ENCODE measurements at regions not wholly inside any gene's neighbourhood (a gene's known extent, or its start where the extent isn't known, plus 50 kb on each side); places are given as distances from the start of the nearest gene placed in this dataset.

DNA sequence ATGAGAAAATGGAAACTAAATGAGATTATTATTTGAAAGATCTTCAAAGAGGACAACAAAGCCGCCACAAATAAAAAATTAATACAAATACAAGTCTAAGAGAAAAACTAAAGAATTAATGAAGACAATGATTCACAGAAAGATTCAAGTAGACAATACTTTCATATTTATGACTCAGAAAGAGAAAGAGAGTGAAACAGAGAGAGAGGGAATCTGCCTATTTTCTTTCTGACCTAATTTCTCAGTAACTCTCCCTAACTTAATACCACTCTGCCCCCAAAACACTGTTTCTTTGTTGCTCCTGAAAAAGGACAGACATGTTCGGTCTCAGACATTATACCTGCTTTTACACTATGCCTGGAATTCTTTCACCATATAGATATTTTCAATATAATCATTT, 259.1 kb downstream of the SLC6A15 start:
- Histone ChIP-seq H2BK20ac (ENCODE audit: low read length) (no peak overlapping the region), H4K5ac (ENCODE audit: insufficient read length, low read depth, low read length) (no peak overlapping the region), H4K20me1 (replicated peaks in 1 of 2; ENCODE audit: control insufficient read depth in 1 of 2, insufficient read depth in 2 of 2, low read length in 2 of 2) (no peaks in the 10 kb centered on the region), H3K23ac (ENCODE audit: insufficient read length) (no peak overlapping the region), H2AK5ac (ENCODE audit: low read depth, low read length) (no peak overlapping the region), H3K4me3 (ENCODE audit: extremely low read depth in 1 of 4, insufficient read depth in 2 of 4, low read depth in 3 of 4, low read length in 4 of 4) (no peak overlapping the region), H3K27ac (ENCODE audit: low read depth, low read length) (no peak overlapping the region), H3K56ac (replicated peaks; ENCODE audit: insufficient read length, low read depth, low read length) (no peak overlapping the region), H3K4me1 (replicated peaks in 1 of 4; ENCODE audit: control insufficient read depth in 3 of 4, insufficient read depth in 4 of 4, low read length in 3 of 4) (no peaks in the 10 kb centered on the region), H4K91ac (replicated peaks; ENCODE audit: insufficient read length, low read length) (no peak overlapping the region), H2BK120ac (replicated peaks; ENCODE audit: low read depth, low read length) (no peak overlapping the region), H2BK15ac (ENCODE audit: low read length) (no peak overlapping the region), H2BK12ac (ENCODE audit: low read depth, low read length) (no peak overlapping the region), H3K18ac (ENCODE audit: extremely low read depth, low read length) (no peak overlapping the region), H2AFZ (ENCODE audit: low read length) (no peak overlapping the region), H3K27me3 (replicated peaks in 1 of 4; ENCODE audit: control insufficient read depth in 3 of 4, extremely low read depth in 1 of 4, insufficient read depth in 3 of 4, low read length in 3 of 4) (no peaks in the 10 kb centered on the region), H3K36me3 (ENCODE audit: control insufficient read depth in 2 of 4, insufficient read depth in 4 of 4, low read length in 3 of 4) (no peaks in the 10 kb centered on the region), H3K79me2 (ENCODE audit: control insufficient read depth in 1 of 2, insufficient read depth in 2 of 2, low read length in 2 of 2) (no peaks in the 10 kb centered on the region), H3K14ac (ENCODE audit: insufficient read length) (no peak overlapping the region), H3K4me2 (ENCODE audit: insufficient read depth in 1 of 2, low read depth in 2 of 2, low read length in 2 of 2) (no peak overlapping the region), H3K9ac (replicated peaks in 1 of 4; ENCODE audit: extremely low read depth in 1 of 4, low read depth in 3 of 4, low read length in 3 of 4) (no peak overlapping the region), H2BK5ac (ENCODE audit: low read depth, low read length) (no peak overlapping the region), H3K23me2 (ENCODE audit: low read depth, low read length) (no peaks in the 10 kb centered on the region; the same call in 1 of the 2 replicates), H3K79me1 (ENCODE audit: low read depth, low read length) (no peaks in the 10 kb centered on the region), H3K4ac (replicated peaks; ENCODE audit: insufficient read length, low read depth, low read length) (no peak overlapping the region), H4K8ac (ENCODE audit: extremely low read depth, insufficient read depth, low read length) (no peak overlapping the region), H3K9me3 (ENCODE audit: insufficient read depth in 2 of 2, low read depth in 1 of 2, low read length in 1 of 2) (no peaks in the 10 kb centered on the region)
- TF ChIP-seq SIRT6 (IDR thresholded peaks at IDR 0.05; ENCODE audit: low read length) (no peak), EGR1 (IDR thresholded peaks at IDR 0.05; ENCODE audit: borderline replicate concordance, low read depth, low read length) (no peak), YY1 (IDR thresholded peaks at IDR 0.05; ENCODE audit: low read depth, low read length) (no peak), ZNF274 (IDR thresholded peaks at IDR 0.05; ENCODE audit: borderline replicate concordance, extremely low read depth, low read length) (no peak), SIX5 (IDR thresholded peaks at IDR 0.05; ENCODE audit: low read depth, low read length) (no peak), BACH1 (IDR thresholded peaks at IDR 0.05; ENCODE audit: low read length) (no peak), GABPA (IDR thresholded peaks at IDR 0.05; ENCODE audit: borderline replicate concordance, insufficient read depth, low read length) (no peak)
- TF ChIP-seq, protein P1, sequence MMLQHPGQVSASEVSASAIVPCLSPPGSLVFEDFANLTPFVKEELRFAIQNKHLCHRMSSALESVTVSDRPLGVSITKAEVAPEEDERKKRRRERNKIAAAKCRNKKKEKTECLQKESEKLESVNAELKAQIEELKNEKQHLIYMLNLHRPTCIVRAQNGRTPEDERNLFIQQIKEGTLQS (IDR thresholded peaks at IDR 0.05; ENCODE audit: insufficient read depth, low read depth, low read length), result no peak
- CTCF ChIA-PET (ENCODE audit: partially characterized antibody), result no interaction called here
- POLR2A ChIA-PET (ENCODE audit: partially characterized antibody), result no interaction called here
- 86% methylated on average over 2 of the region's 2 CpGs; no CpG with 5 or more reads in 1 of the 2 experiments for WGBS, 2 experiments (ENCODE audit: extremely low coverage in 1 of 2, insufficient coverage in 1 of 2, insufficient read length in 1 of 2, insufficient replicate concordance in 2 of 2, low coverage in 1 of 2, low lambda C conversion rate in 2 of 2, missing lambda C conversion rate in 1 of 2)
- no peak for FAIRE-seq
- no peak for DNase-seq (ENCODE audit: low read depth in 1 of 2, low spot score in 2 of 2)

All from H1 (cell line).